IMR-90 (cell line): ENCODE measurements at regions not wholly inside any gene's neighbourhood (a gene's known extent, or its start where the extent isn't known, plus 50 kb on each side); places are given as distances from the start of the nearest gene placed in this dataset.

Experiments
- ATAC-seq: fragments of 200-7000 bp; cut with Tn5 transposase; 2 replicates; pipeline ENCODE4 v1.9.1; 2020; ENCODE audit warnings: low read depth, mild to moderate bottlenecking, moderate library complexity
- BruUV-seq: library from RNA; stranded (reverse); fragments of 400-500 nt; replicated peaks from 2 replicates; lab custom pipeline; 2021; lab: Mats Ljungman, UMichigan
- CTCF ChIA-PET: fragments of 300-600 bp; formaldehyde crosslinking; extraction: SDS; loops from one replicate; lab custom pipeline; 2021; ENCODE audit warnings: antibody characterized with exemption; lab: Yijun Ruan, JAX
- POLR2A ChIA-PET: fragments of 300-600 bp; sonication (Branson Sonifier 250); formaldehyde crosslinking; loops from one replicate; lab custom pipeline; 2022; ENCODE audit warnings: antibody characterized with exemption; ENCODE audit not compliant: unreplicated experiment; lab: Charles Lee
- DNase-seq: peaks from one replicate; pipeline ENCODE4 v3.0.0; 2013
- H2AFZ ChIP-seq: replicated peaks from 2 replicates; pipeline ENCODE3; 2013; ENCODE audit warnings: low read length, mild to moderate bottlenecking; ENCODE audit not compliant: poor library complexity
- H2AK5ac ChIP-seq: 2 replicates; pipeline ENCODE4 v1.6.1; 2013; ENCODE audit warnings: low read depth, low read length, inconsistent platforms
- H2AK9ac ChIP-seq: replicated peaks from 2 replicates; pipeline ENCODE3; 2013; ENCODE audit warnings: mild to moderate bottlenecking, low read depth, low read length, moderate library complexity; ENCODE audit not compliant: poor library complexity
- H2BK120ac ChIP-seq: 2 replicates; pipeline ENCODE4 v1.6.1; 2013; ENCODE audit warnings: low read depth, low read length, inconsistent platforms
- H2BK15ac ChIP-seq: 3 replicates; pipeline ENCODE4 v1.6.1; 2013; ENCODE audit warnings: low read depth, low read length, inconsistent platforms
- H2BK20ac ChIP-seq: 2 replicates; pipeline ENCODE4 v1.6.1; 2013; ENCODE audit warnings: low read depth, mild to moderate bottlenecking, inconsistent platforms, low read length, moderate library complexity
- H2BK5ac ChIP-seq: 2 replicates; pipeline ENCODE4 v1.6.1; 2013; ENCODE audit warnings: mild to moderate bottlenecking, low read depth, low read length, inconsistent platforms; ENCODE audit not compliant: poor library complexity, severe bottlenecking
- H3K14ac ChIP-seq: replicated peaks from 2 replicates; pipeline ENCODE4 v1.6.1; 2013; ENCODE audit warnings: low read depth, low read length, inconsistent platforms
- H3K18ac ChIP-seq: 2 replicates; pipeline ENCODE4 v1.6.1; 2013; ENCODE audit warnings: low read depth, low read length, control low read depth
- H3K23ac ChIP-seq: 2 replicates; pipeline ENCODE4 v1.6.1; 2013; ENCODE audit warnings: low read depth, low read length, inconsistent platforms
- H3K27ac ChIP-seq: 2 replicates; pipeline ENCODE4 v1.5.1; 2013; ENCODE audit warnings: mild to moderate bottlenecking, control low read depth, low read length; ENCODE audit not compliant: insufficient read depth
- H3K27me3 ChIP-seq: 2 replicates; pipeline ENCODE4 v1.6.1; 2013; ENCODE audit warnings: low read length; ENCODE audit not compliant: control insufficient read depth, insufficient read depth
- H3K36me3 ChIP-seq: 2 replicates; pipeline ENCODE4 v1.6.1; 2013; ENCODE audit warnings: low read length, mixed read lengths; ENCODE audit not compliant: control insufficient read depth, insufficient read depth
- H3K4ac ChIP-seq: 2 replicates; pipeline ENCODE4 v1.6.1; 2013; ENCODE audit warnings: low read depth, low read length, inconsistent platforms
- H3K4me1 ChIP-seq: 2 replicates; pipeline ENCODE4 v1.6.1; 2013; ENCODE audit warnings: low read length, mixed read lengths; ENCODE audit not compliant: control insufficient read depth, insufficient read depth
- H3K4me2 ChIP-seq: 2 replicates; pipeline ENCODE4 v1.6.1; 2013; ENCODE audit warnings: low read depth, mild to moderate bottlenecking, control low read depth, low read length, moderate library complexity
- H3K4me3 ChIP-seq: 2 replicates; pipeline ENCODE4 v1.5.1; 2013; ENCODE audit warnings: low read depth, mild to moderate bottlenecking, control low read depth, low read length, moderate library complexity; ENCODE audit not compliant: insufficient read depth
- H3K56ac ChIP-seq: 2 replicates; pipeline ENCODE4 v1.6.1; 2013; ENCODE audit warnings: low read length, inconsistent platforms; ENCODE audit not compliant: insufficient read depth; ENCODE audit errors: extremely low read depth
- H3K79me1 ChIP-seq, 2 experiments: 2 replicates each; pipeline ENCODE4 v1.6.1; 2013; ENCODE audit warnings: low read length in 2 of 2, inconsistent platforms in 1 of 2, low read depth in 1 of 2
- H3K9ac ChIP-seq: 2 replicates; pipeline ENCODE4 v1.6.1; 2013; ENCODE audit warnings: low read depth, low read length, control low read depth
- H3K9me1 ChIP-seq: 2 replicates; pipeline ENCODE4 v1.6.1; 2013; ENCODE audit warnings: low read length, inconsistent platforms; ENCODE audit not compliant: insufficient read depth
- H3K9me3 ChIP-seq: 2 replicates; pipeline ENCODE4 v1.6.1; 2013; ENCODE audit warnings: low read length; ENCODE audit not compliant: control insufficient read depth, insufficient read depth
- H4K20me1 ChIP-seq: 2 replicates; pipeline ENCODE4 v1.6.1; 2013; ENCODE audit warnings: low read length, inconsistent platforms; ENCODE audit not compliant: insufficient read depth
- H4K5ac ChIP-seq: 2 replicates; pipeline ENCODE4 v1.6.1; 2013; ENCODE audit warnings: mild to moderate bottlenecking, low read depth, low read length, control low read depth
- H4K8ac ChIP-seq, 2 experiments: 2 replicates each; pipeline ENCODE4 v1.6.1; 2013; ENCODE audit warnings: low read depth in 2 of 2, low read length in 2 of 2, control low read depth in 1 of 2, inconsistent platforms in 1 of 2
- H4K91ac ChIP-seq: 2 replicates; pipeline ENCODE4 v1.6.1; 2013; ENCODE audit warnings: low read depth, low read length, inconsistent platforms; ENCODE audit not compliant: insufficient read depth
- NFE2L2 ChIP-seq: fragments of 150-350 bp; IDR thresholded peaks from 2 replicates; pipeline ENCODE4 v1.6.1; 2016; ENCODE audit warnings: low read depth, mild to moderate bottlenecking, low read length
- RFX5 ChIP-seq: IDR thresholded peaks from 2 replicates; pipeline ENCODE4 v1.8.0; 2012; ENCODE audit warnings: low read depth, mild to moderate bottlenecking, low read length, moderate library complexity
- USF2 ChIP-seq: fragments of 150-350 bp; IDR thresholded peaks from 2 replicates; pipeline ENCODE4 v1.6.1; 2017; ENCODE audit warnings: mild to moderate bottlenecking, antibody characterized with exemption, low read length, low read depth
- WGBS, 2 experiments: methylation state at CpG; one replicate each; pipeline versions ENCODE4 v1.1.5 to v1.1.7; 2013; ENCODE audit warnings: missing lambda C conversion rate in 2 of 2; ENCODE audit not compliant: insufficient read length in 1 of 2; ENCODE audit errors: extremely low coverage in 2 of 2; 5-methylcytosine and 5-hydroxymethylcytosine counted together
- dilution Hi-C: fragments of 300-500 bp; cut with HindIII; formaldehyde crosslinking; loops from one replicate; pipeline ENCODE4 v1.14.3; 2018; ENCODE audit warnings: low sequenced_read_pairs; ENCODE audit not compliant: unreplicated experiment
- in situ Hi-C: fragments of 300-500 bp; cut with MboI; formaldehyde crosslinking; loops from 3 replicates; pipeline ENCODE4 v1.14.3; 2019; ENCODE audit warnings: low sequenced_read_pairs, inconsistent platforms, mixed read lengths
- intact Hi-C: fragments of 100-400 bp; cut with micrococcal nuclease; formaldehyde crosslinking; loops from 2 replicates; pipeline ENCODE4 v1.10.0; 2022

GRCh38 chr2:6392354-6392753, 473.4 kb downstream of the CMPK2 start:
- H3K27ac ChIP-seq, result no peak overlapping the region
- H4K20me1 ChIP-seq, result no peaks in the 10 kb centered on the region
- no peaks in the 10 kb centered on the region for H3K79me1 ChIP-seq
- ChIA-PET POLR2A (no interaction called here), CTCF (interaction anchor here (0.5 kb wide), 1 partner anchor 11 kb away, joined by 3 read pairs; no protein-coding TSS in a partner anchor)
- H2BK20ac ChIP-seq, result no peak overlapping the region
- dilution Hi-C loops, result no loop called here
- no peak overlapping the region for H3K18ac ChIP-seq
- in situ Hi-C loops, result no loop called here
- no peaks in the 10 kb centered on the region for H3K9me3 ChIP-seq
- TF ChIP-seq USF2 (no peak), NFE2L2 (no peak), RFX5 (no peak)
- H3K9ac ChIP-seq, result no peak overlapping the region
- WGBS, 2 experiments, result 93% methylated on average over 9 of the region's 10 CpGs; no CpG with 5 or more reads in 1 of the 2 experiments
- H4K5ac ChIP-seq, result no peak overlapping the region
- no peak overlapping the region for H3K14ac ChIP-seq
- H3K56ac ChIP-seq, result no peak overlapping the region
- H3K4ac ChIP-seq, result no peak overlapping the region
- H2AFZ ChIP-seq, result peak overlapping the region; percentile 58
- H2AK5ac ChIP-seq, result no peak overlapping the region
- intact Hi-C loops, result no loop called here
- H2BK120ac ChIP-seq, result no peak overlapping the region
- H3K4me1 ChIP-seq, result no peaks in the 10 kb centered on the region
- BruUV-seq, result no TSS peak
- no peak overlapping the region for H4K8ac ChIP-seq
- no peak overlapping the region for H3K23ac ChIP-seq
- no peak overlapping the region for H3K4me2 ChIP-seq
- H4K91ac ChIP-seq, result no peak overlapping the region
- no peak for ATAC-seq
- no peaks in the 10 kb centered on the region for H3K36me3 ChIP-seq
- H2BK15ac ChIP-seq, result no peak overlapping the region
- no peak overlapping the region for H2BK5ac ChIP-seq
- no peak overlapping the region for H3K4me3 ChIP-seq
- no peaks in the 10 kb centered on the region for H3K27me3 ChIP-seq
- H2AK9ac ChIP-seq, result no peak overlapping the region
- peaks cover 3% of the 10 kb centered on the region; the same call in 1 of the 2 replicates for H3K9me1 ChIP-seq
- DNase-seq, result no peak
